Common myeloid progenitor, CD34-positive (primary cell): ENCODE measurements at regions not wholly inside any gene's neighbourhood (a gene's known extent, or its start where the extent isn't known, plus 50 kb on each side); places are given as distances from the start of the nearest gene placed in this dataset.
A peak's percentile ranks its signal among the peaks of the same experiment; 100 is the strongest.
"Not testable (repeated sequence)": the region's sequence is repeated elsewhere in the genome, so short reads cannot be mapped to it uniquely, and the experiment has no call there.

ENCODE experiments used
- CTCF ChIA-PET: fragments of 350-600 bp; sonication (Branson Sonifier 250); formaldehyde crosslinking; loops from one replicate; lab custom pipeline; 2021; ENCODE audit warnings: antibody characterized with exemption; lab: Charles Lee
- POLR2A ChIA-PET: fragments of 350-600 bp; sonication (Branson Sonifier 250); formaldehyde crosslinking; loops from one replicate; lab custom pipeline; 2021; ENCODE audit warnings: antibody characterized with exemption; lab: Charles Lee
- DNase-seq, 3 donors: peaks; one replicate each; pipeline versions ENCODE4 v3.0.0 to v3.0.0-alpha.2; 2013
- H3K27ac ChIP-seq, 2 experiments: 1 replicate in 1 of 2; 2 replicates in 1 of 2; pipeline ENCODE4 v1.7.0; 2013; ENCODE audit warnings: inconsistent platforms in 2 of 2, low read length in 2 of 2, mild to moderate bottlenecking in 2 of 2, low read depth in 1 of 2, moderate library complexity in 1 of 2; ENCODE audit not compliant: severe bottlenecking in 2 of 2, insufficient read depth in 1 of 2, poor library complexity in 1 of 2
- H3K27me3 ChIP-seq, 5 experiments: replicated peaks in 2 of 5; 1 replicate in 3 of 5; 2 replicates in 2 of 5; pipeline versions ENCODE4 v1.6.1 to v1.7.0; 2013; ENCODE audit warnings: low read length in 4 of 5, mild to moderate bottlenecking in 2 of 5, moderate library complexity in 2 of 5, inconsistent platforms in 1 of 5; ENCODE audit not compliant: insufficient read depth in 5 of 5, control insufficient read depth in 4 of 5
- H3K36me3 ChIP-seq, 4 experiments: 1 replicate in 2 of 4; 2 replicates in 2 of 4; pipeline versions ENCODE4 v1.6.1 to v1.7.0; 2013; ENCODE audit warnings: low read length in 3 of 4, control low read depth in 1 of 4, mild to moderate bottlenecking in 1 of 4; ENCODE audit not compliant: control insufficient read depth in 4 of 4, insufficient read depth in 4 of 4
- H3K4me1 ChIP-seq, 4 experiments: 1 replicate in 3 of 4; 2 replicates in 1 of 4; pipeline versions ENCODE4 v1.6.1 to v1.7.1; 2013; ENCODE audit warnings: low read length in 3 of 4, mild to moderate bottlenecking in 3 of 4, control low read depth in 1 of 4, inconsistent platforms in 1 of 4, moderate library complexity in 1 of 4; ENCODE audit not compliant: control insufficient read depth in 4 of 4, insufficient read depth in 4 of 4; ENCODE audit errors: control extremely low read depth in 1 of 4
- H3K4me3 ChIP-seq, 7 experiments: 1 replicate in 4 of 7; 2 replicates in 3 of 7; pipeline versions ENCODE4 v1.5.1 to v1.7.0; 2013; ENCODE audit warnings: mild to moderate bottlenecking in 7 of 7, low read length in 6 of 7, moderate library complexity in 6 of 7, inconsistent platforms in 2 of 7, low read depth in 2 of 7, control low read depth in 1 of 7; ENCODE audit not compliant: insufficient read depth in 4 of 7, control insufficient read depth in 1 of 7; ENCODE audit errors: extremely low read depth in 1 of 7
- H3K9me3 ChIP-seq, 5 experiments: 1 replicate in 4 of 5; 2 replicates in 1 of 5; pipeline versions ENCODE4 v1.6.1 to v1.7.1; 2013; ENCODE audit warnings: low read length in 4 of 5, mild to moderate bottlenecking in 2 of 5, inconsistent platforms in 1 of 5, low read depth in 1 of 5, moderate library complexity in 1 of 5; ENCODE audit not compliant: control insufficient read depth in 4 of 5, insufficient read depth in 2 of 5; ENCODE audit errors: control extremely low read depth in 1 of 5
- WGBS: methylation state at CpG from one replicate; pipeline ENCODE4 v1.1.5; 2013; ENCODE audit not compliant: insufficient coverage; 5-methylcytosine and 5-hydroxymethylcytosine counted together

- H3K27ac ChIP-seq = no peak overlapping the region
- no peaks in the 10 kb centered on the region for H3K27me3 ChIP-seq
- no peak for DNase-seq
- peaks cover 0 to 12% (median 10%) of the 10 kb centered on the region in 4 experiments for H3K4me1 ChIP-seq
- CTCF ChIA-PET = interaction anchor here (1.0 to 2.1 kb wide), 4 partner anchors 19 to 224 kb away, joined by 3 to 5 read pairs (median 4); no protein-coding TSS in a partner anchor
- no peaks in the 10 kb centered on the region for H3K36me3 ChIP-seq
- peaks cover 0 to 3% (median 0%) of the 10 kb centered on the region in 5 experiments for H3K9me3 ChIP-seq
- H3K4me3 ChIP-seq = no peak overlapping the region
- POLR2A ChIA-PET = no interaction called here
Observed at GRCh38 chr1:110272045-110272444, 61.9 kb downstream of the KCNC4 start.

GRCh38 chr1:110273832-110274231 lies 63.7 kb downstream of the KCNC4 start:
- H3K27me3 ChIP-seq, H3K4me3 ChIP-seq, CTCF ChIA-PET: not testable (repeated sequence)

GRCh38 chr1:110280126-110280525 lies 59.1 kb upstream of the RBM15 start:
- CTCF ChIA-PET = interaction anchor here (1.1 to 1.3 kb wide), 2 partner anchors 72 to 180 kb away, joined by 3 read pairs; no protein-coding TSS in a partner anchor

More at GRCh38 chr1:110273832-110274231, 63.7 kb downstream of the KCNC4 start:
- peak in 2 of 3 donors; percentile 10 to 26 for DNase-seq
- H3K36me3 ChIP-seq, POLR2A ChIA-PET, H3K4me1 ChIP-seq, H3K27ac ChIP-seq, H3K9me3 ChIP-seq: not testable (repeated sequence)
- WGBS = no CpG with 5 or more reads among the region's 2 CpGs

GRCh38 chr1:110280804-110281203 lies 58.4 kb upstream of the RBM15 start:
- no peaks in the 10 kb centered on the region for H3K27me3 ChIP-seq
- H3K4me3 ChIP-seq = no peak overlapping the region
- no peaks in the 10 kb centered on the region for H3K36me3 ChIP-seq
- no peaks in the 10 kb centered on the region for H3K9me3 ChIP-seq
- no peak for DNase-seq
- no peaks in the 10 kb centered on the region for H3K4me1 ChIP-seq
- 100% methylated on average over 2 of the region's 5 CpGs for WGBS
- ChIA-PET POLR2A (no interaction called here), CTCF (interaction anchor here (0.9 to 1.5 kb wide), 4 partner anchors 12 to 179 kb away, joined by 3 to 4 read pairs (median 4); no protein-coding TSS in a partner anchor)
- H3K27ac ChIP-seq = no peak overlapping the region

More at GRCh38 chr1:110280126-110280525, 59.1 kb upstream of the RBM15 start:
- no peak for DNase-seq
- POLR2A ChIA-PET = no interaction called here
- 100% methylated on average over 7 of the region's 7 CpGs for WGBS
- H3K36me3 ChIP-seq = no peaks in the 10 kb centered on the region
- no peaks in the 10 kb centered on the region for H3K9me3 ChIP-seq
- no peak overlapping the region for H3K27ac ChIP-seq
- H3K4me3 ChIP-seq = no peak overlapping the region
- H3K4me1 ChIP-seq = no peaks in the 10 kb centered on the region
- H3K27me3 ChIP-seq = no peaks in the 10 kb centered on the region

DNA sequence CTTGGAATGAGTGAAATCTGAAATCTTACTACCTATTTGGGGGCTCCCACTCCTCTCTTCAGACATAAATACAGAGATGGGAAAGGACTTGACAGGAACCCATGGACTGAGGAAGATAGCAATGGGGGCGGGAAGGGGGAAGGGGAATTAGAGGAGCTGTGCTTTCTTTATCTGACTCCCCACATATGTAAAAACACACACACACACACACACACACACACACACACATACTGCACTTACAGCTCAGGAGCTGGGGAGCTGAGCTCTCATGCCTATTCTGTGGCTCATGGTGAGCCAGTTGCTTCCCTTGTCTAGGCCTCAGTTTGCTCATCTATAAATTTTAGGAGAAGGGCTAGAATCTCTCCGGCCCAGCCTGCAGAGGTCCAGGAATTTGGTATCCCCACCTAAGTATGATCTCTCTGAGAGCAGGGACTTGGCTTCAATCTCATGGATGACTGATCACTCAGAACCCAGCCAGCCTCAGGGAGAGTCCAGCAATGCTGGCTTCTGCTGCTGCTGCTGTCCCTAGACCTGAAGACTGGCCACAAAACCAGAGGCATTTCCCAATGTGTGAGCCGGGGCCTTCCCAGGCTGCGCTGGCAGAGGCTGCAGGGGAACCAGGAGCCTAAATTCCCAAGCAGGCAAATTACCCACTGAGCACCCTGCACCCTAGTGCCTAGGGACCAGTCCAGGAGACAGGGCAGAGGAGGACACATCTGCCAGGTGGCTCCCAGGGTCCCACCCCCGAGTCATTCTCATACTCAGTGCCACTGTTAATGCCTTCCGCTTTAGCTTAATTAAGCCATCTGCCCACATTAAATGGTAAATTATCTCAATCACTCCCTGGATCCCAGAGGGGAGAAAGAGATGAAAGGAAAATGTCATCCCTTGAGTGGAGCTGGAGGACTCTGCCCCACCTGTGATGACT lies 57.5 kb upstream of the RBM15 start:
- Histone ChIP-seq H3K27me3 (no peaks in the 10 kb centered on the region), H3K9me3 (no peaks in the 10 kb centered on the region), H3K27ac (no peak overlapping the region), H3K36me3 (no peaks in the 10 kb centered on the region), H3K4me1 (no peaks in the 10 kb centered on the region), H3K4me3 (no peak overlapping the region)
- WGBS = 95% methylated on average over 2 of the region's 6 CpGs
- ChIA-PET CTCF (interaction anchor here (0.7 to 1.5 kb wide), 4 partner anchors 13 to 179 kb away, joined by 3 to 4 read pairs (median 4); no protein-coding TSS in a partner anchor), POLR2A (no interaction called here)
- DNase-seq = no peak

- DNase-seq = no peak
- H3K36me3 ChIP-seq = no peaks in the 10 kb centered on the region
- H3K9me3 ChIP-seq = no peaks in the 10 kb centered on the region
- H3K4me1 ChIP-seq = no peaks in the 10 kb centered on the region
- 100% methylated on average over 2 of the region's 3 CpGs for WGBS
- no peaks in the 10 kb centered on the region for H3K27me3 ChIP-seq
- H3K27ac ChIP-seq = no peak overlapping the region
- H3K4me3 ChIP-seq = no peak overlapping the region
- ChIA-PET CTCF (interaction anchor here (0.7 to 1.5 kb wide), 2 partner anchors 36 to 178 kb away, joined by 3 to 4 read pairs; no protein-coding TSS in a partner anchor), POLR2A (no interaction called here)
Observed at GRCh38 chr1:110282395-110282794, 56.8 kb upstream of the RBM15 start.

DNA sequence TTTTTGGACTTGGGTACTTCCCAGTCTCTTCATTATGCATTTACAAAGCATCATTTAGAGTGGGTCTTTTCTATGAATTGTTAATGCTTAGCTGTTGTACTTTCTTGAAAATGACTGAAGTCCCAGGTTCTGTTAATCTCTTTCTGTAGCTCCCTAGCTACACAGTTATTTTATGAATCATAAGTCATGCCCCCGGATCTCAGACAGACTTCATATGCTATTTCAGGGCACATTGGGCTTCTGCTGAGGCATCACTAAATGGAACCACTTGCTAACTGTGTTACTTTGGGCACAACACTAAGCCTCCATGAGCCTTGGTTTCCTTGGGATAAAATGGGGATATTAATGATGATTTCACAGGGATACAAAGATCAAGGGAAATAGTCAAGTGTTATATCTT lies 55.5 kb upstream of the RBM15 start:
- Histone ChIP-seq H3K27me3 (no peaks in the 10 kb centered on the region), H3K27ac (no peak overlapping the region), H3K4me1 (no peaks in the 10 kb centered on the region), H3K4me3 (no peak overlapping the region), H3K9me3 (no peaks in the 10 kb centered on the region), H3K36me3 (no peaks in the 10 kb centered on the region)
- POLR2A ChIA-PET = no interaction called here
- WGBS = 89% methylated on average over 1 of the region's 1 CpG
- no peak for DNase-seq
- CTCF ChIA-PET = interaction anchor here (1.2 kb wide), 1 partner anchor 29 kb away, joined by 3 read pairs; no protein-coding TSS in a partner anchor
